Ectodermal cell (in vitro differentiated cells): ENCODE measurements at regions not wholly inside any gene's neighbourhood (a gene's known extent, or its start where the extent isn't known, plus 50 kb on each side); places are given as distances from the start of the nearest gene placed in this dataset.

Experiments
- H3K27ac ChIP-seq: 2 replicates; pipeline ENCODE4 v1.7.0; 2013; ENCODE audit warnings: mild to moderate bottlenecking, low read depth, low read length; ENCODE audit not compliant: insufficient read depth, poor library complexity, severe bottlenecking
- H3K27me3 ChIP-seq: 2 replicates; pipeline ENCODE4 v1.7.0; 2013; ENCODE audit warnings: mild to moderate bottlenecking, low read length; ENCODE audit not compliant: insufficient read depth, control insufficient read depth, poor library complexity, severe bottlenecking
- H3K36me3 ChIP-seq: one replicate; pipeline ENCODE4 v1.7.0; 2013; ENCODE audit warnings: low read length; ENCODE audit not compliant: control insufficient read depth, insufficient read depth
- H3K4me1 ChIP-seq: one replicate; pipeline ENCODE4 v1.7.0; 2013; ENCODE audit warnings: low read length; ENCODE audit not compliant: control insufficient read depth, insufficient read depth
- H3K4me3 ChIP-seq: 2 replicates; pipeline ENCODE4 v1.7.0; 2013; ENCODE audit warnings: low read depth, low read length, control low read depth; ENCODE audit not compliant: insufficient read depth
- H3K9me3 ChIP-seq: 2 replicates; pipeline ENCODE4 v1.7.0; 2013; ENCODE audit warnings: mild to moderate bottlenecking, low read length, moderate library complexity; ENCODE audit not compliant: control insufficient read depth
- WGBS, 2 experiments: methylation state at CpG; one replicate each; pipeline ENCODE4 v1.1.7; 2013; ENCODE audit warnings: missing lambda C conversion rate in 2 of 2; 5-methylcytosine and 5-hydroxymethylcytosine counted together

- WGBS, 2 experiments, result no CpG with 5 or more reads among the region's 1 CpG
- Histone ChIP-seq H3K27ac (no peak overlapping the region), H3K27me3 (no peaks in the 10 kb centered on the region), H3K9me3 (no peaks in the 10 kb centered on the region), H3K4me1 (no peaks in the 10 kb centered on the region), H3K4me3 (no peak overlapping the region), H3K36me3 (no peaks in the 10 kb centered on the region)
Observed at GRCh38 chr11:23413057-23413456, 552.8 kb upstream of the CCDC179 start.

- Histone ChIP-seq H3K4me1 (no peaks in the 10 kb centered on the region), H3K4me3 (no peak overlapping the region), H3K9me3 (no peaks in the 10 kb centered on the region), H3K36me3 (no peaks in the 10 kb centered on the region), H3K27ac (no peak overlapping the region), H3K27me3 (no peaks in the 10 kb centered on the region)
- WGBS, 2 experiments, result 89 to 94% methylated on average over 3 to 4 of the region's 4 CpGs
Observed at GRCh38 chr11:23423104-23423503, 562.8 kb upstream of the CCDC179 start.

DNA sequence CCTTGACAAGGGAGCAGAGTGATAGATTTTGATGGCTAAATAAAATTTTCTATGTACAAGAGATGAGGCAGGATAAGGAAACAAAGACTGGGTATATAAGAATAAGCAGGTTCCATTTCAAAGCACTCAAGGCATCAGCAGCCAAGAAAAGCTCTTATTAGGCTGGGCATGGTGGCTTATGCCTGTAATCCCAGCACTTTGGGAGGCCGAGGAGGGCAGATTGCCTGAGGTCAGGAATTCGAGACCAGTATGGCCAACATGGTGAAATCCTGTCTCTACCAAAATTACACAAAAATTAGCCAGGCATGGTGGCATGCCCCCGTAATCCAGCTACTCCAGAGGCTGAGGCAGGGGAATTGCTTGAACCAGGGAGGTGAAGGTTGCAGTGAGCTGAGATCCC, 563.4 kb upstream of the CCDC179 start:
- Histone ChIP-seq H3K27ac (no peak overlapping the region), H3K4me1 (no peaks in the 10 kb centered on the region), H3K36me3 (no peaks in the 10 kb centered on the region), H3K27me3 (no peaks in the 10 kb centered on the region), H3K4me3 (no peak overlapping the region), H3K9me3 (no peaks in the 10 kb centered on the region)
- 81 to 87% methylated on average over 3 of the region's 3 CpGs for WGBS, 2 experiments

GRCh38 chr11:23425381-23425780, 565.1 kb upstream of the CCDC179 start:
- Histone ChIP-seq H3K27ac (no peak overlapping the region), H3K4me1 (no peaks in the 10 kb centered on the region), H3K9me3 (no peaks in the 10 kb centered on the region), H3K4me3 (no peak overlapping the region), H3K27me3 (no peaks in the 10 kb centered on the region), H3K36me3 (no peaks in the 10 kb centered on the region)
- WGBS, 2 experiments, result 91 to 100% methylated on average over 2 of the region's 2 CpGs

GRCh38 chr11:23429569-23429968, 569.3 kb upstream of the CCDC179 start:
- H3K9me3 ChIP-seq, result no peaks in the 10 kb centered on the region
- H3K4me3 ChIP-seq, result no peak overlapping the region
- no peaks in the 10 kb centered on the region for H3K4me1 ChIP-seq
- no peaks in the 10 kb centered on the region for H3K36me3 ChIP-seq
- no peaks in the 10 kb centered on the region for H3K27me3 ChIP-seq
- H3K27ac ChIP-seq, result no peak overlapping the region
- 80 to 97% methylated on average over 1 to 2 of the region's 3 CpGs for WGBS, 2 experiments

DNA sequence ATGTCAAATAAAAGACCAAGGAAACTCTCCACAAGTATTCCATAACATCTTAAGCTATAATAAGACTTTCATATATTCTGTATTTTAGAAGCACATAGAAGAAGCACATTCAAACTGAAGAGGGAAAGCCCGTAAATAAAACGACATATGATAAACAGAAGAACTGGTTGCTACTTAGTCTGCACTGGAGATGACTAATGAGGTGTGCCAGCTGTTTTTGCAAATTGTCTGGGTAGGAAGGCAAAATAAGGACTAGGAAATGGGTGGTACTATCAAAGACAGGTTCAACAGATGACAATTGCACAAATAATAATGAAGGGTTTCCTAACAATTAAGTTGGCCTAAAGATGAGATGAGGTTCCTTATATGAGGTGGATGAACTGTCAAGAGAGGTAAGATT, 593.2 kb upstream of the CCDC179 start:
- Histone ChIP-seq H3K27me3 (no peaks in the 10 kb centered on the region), H3K9me3 (no peaks in the 10 kb centered on the region), H3K4me1 (no peaks in the 10 kb centered on the region), H3K4me3 (no peak overlapping the region), H3K36me3 (no peaks in the 10 kb centered on the region), H3K27ac (no peak overlapping the region)
- 93 to 99% methylated on average over 2 of the region's 2 CpGs for WGBS, 2 experiments

GRCh38 chr11:23455321-23455891, 595.1 kb upstream of the CCDC179 start:
- H3K36me3 ChIP-seq, result no peaks in the 10 kb centered on the region
- no peaks in the 10 kb centered on the region for H3K4me1 ChIP-seq
- 30 to 71% methylated on average over 2 to 3 of the region's 3 CpGs for WGBS, 2 experiments
- H3K9me3 ChIP-seq, result no peaks in the 10 kb centered on the region
- no peak overlapping the region for H3K4me3 ChIP-seq
- H3K27me3 ChIP-seq, result no peaks in the 10 kb centered on the region
- H3K27ac ChIP-seq, result no peak overlapping the region

DNA sequence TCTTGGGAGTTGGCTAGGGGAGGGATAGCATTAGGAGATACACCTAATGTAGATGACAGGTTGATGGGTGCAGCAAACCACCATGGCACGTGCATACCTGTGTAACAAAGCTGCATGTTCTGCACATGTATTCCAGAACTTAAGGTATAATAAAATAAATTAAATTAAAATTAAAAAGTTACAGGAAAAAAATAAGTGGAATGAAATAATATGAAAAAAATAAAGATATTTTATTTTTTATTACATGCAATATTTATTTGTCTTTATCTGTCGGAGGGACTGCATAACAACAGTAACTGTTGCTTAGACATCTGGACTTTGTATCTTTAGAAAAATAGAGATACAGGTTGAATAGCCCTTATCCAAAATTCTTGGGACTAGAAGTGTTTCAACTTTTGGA, 597.4 kb upstream of the CCDC179 start:
- Histone ChIP-seq H3K36me3 (no peaks in the 10 kb centered on the region), H3K4me1 (no peaks in the 10 kb centered on the region), H3K9me3 (no peaks in the 10 kb centered on the region), H3K27ac (no peak overlapping the region), H3K27me3 (no peaks in the 10 kb centered on the region), H3K4me3 (no peak overlapping the region)
- 54 to 67% methylated on average over 1 to 2 of the region's 2 CpGs for WGBS, 2 experiments

- no peaks in the 10 kb centered on the region for H3K27me3 ChIP-seq
- WGBS, 2 experiments, result 92 to 100% methylated on average over 2 of the region's 2 CpGs
- H3K4me1 ChIP-seq, result no peaks in the 10 kb centered on the region
- H3K4me3 ChIP-seq, result no peak overlapping the region
- H3K9me3 ChIP-seq, result no peaks in the 10 kb centered on the region
- no peaks in the 10 kb centered on the region for H3K36me3 ChIP-seq
- H3K27ac ChIP-seq, result no peak overlapping the region
Observed at GRCh38 chr11:23471878-23472277, 611.6 kb upstream of the CCDC179 start.

- H3K4me1 ChIP-seq, result no peaks in the 10 kb centered on the region
- H3K4me3 ChIP-seq, result no peak overlapping the region
- no peaks in the 10 kb centered on the region for H3K27me3 ChIP-seq
- H3K9me3 ChIP-seq, result no peaks in the 10 kb centered on the region
- H3K36me3 ChIP-seq, result no peaks in the 10 kb centered on the region
- no peak overlapping the region for H3K27ac ChIP-seq
Observed at GRCh38 chr11:23473782-23474181, 613.5 kb upstream of the CCDC179 start.

- H3K4me3 ChIP-seq, result no peak overlapping the region
- no peaks in the 10 kb centered on the region for H3K27me3 ChIP-seq
- H3K27ac ChIP-seq, result no peak overlapping the region
- H3K36me3 ChIP-seq, result no peaks in the 10 kb centered on the region
- H3K9me3 ChIP-seq, result no peaks in the 10 kb centered on the region
- H3K4me1 ChIP-seq, result no peaks in the 10 kb centered on the region
Observed at GRCh38 chr11:23480736-23481135, 620.5 kb upstream of the CCDC179 start.
